Osteoblast (primary cell): ENCODE measurements at regions not wholly inside any gene's neighbourhood (a gene's known extent, or its start where the extent isn't known, plus 50 kb on each side); places are given as distances from the start of the nearest gene placed in this dataset.
"Not testable (repeated sequence)": the region's sequence is repeated elsewhere in the genome, so short reads cannot be mapped to it uniquely, and the experiment has no call there.

Experiments
- DNase-seq: peaks from one replicate; pipeline ENCODE4 v3.0.0; 2011; ENCODE audit warnings: low spot score, mixed read lengths; ENCODE audit not compliant: insufficient read length; ENCODE audit errors: missing footprints
- H2AFZ ChIP-seq: 2 replicates; pipeline ENCODE4 v1.6.0; 2011; ENCODE audit warnings: mild to moderate bottlenecking, low read length
- H3K27ac ChIP-seq: 2 replicates; pipeline ENCODE4 v1.5.1; 2011; ENCODE audit warnings: mild to moderate bottlenecking, low read depth, low read length, moderate library complexity
- H3K27me3 ChIP-seq: 2 replicates; pipeline ENCODE4 v1.6.0; 2012; ENCODE audit warnings: mild to moderate bottlenecking, control low read depth, inconsistent platforms, low read length, moderate library complexity; ENCODE audit not compliant: insufficient read depth
- H3K36me3 ChIP-seq: 2 replicates; pipeline ENCODE4 v1.5.1; 2011; ENCODE audit warnings: mild to moderate bottlenecking, low read length, control low read depth, moderate library complexity; ENCODE audit not compliant: insufficient read depth
- H3K4me1 ChIP-seq: 2 replicates; pipeline ENCODE4 v1.5.1; 2011; ENCODE audit warnings: mild to moderate bottlenecking, low read length, control low read depth, moderate library complexity; ENCODE audit not compliant: insufficient read depth
- H3K4me2 ChIP-seq: 2 replicates; pipeline ENCODE4 v1.6.0; 2011; ENCODE audit warnings: mild to moderate bottlenecking, low read length; ENCODE audit not compliant: insufficient read depth
- H3K4me3 ChIP-seq: fragments of 200-600 bp; sonication (generic); 3 replicates; pipeline ENCODE4 v1.5.1; 2012; ENCODE audit warnings: mild to moderate bottlenecking, low read length, inconsistent platforms; ENCODE audit not compliant: insufficient read depth
- H3K79me2 ChIP-seq: 2 replicates; pipeline ENCODE4 v1.6.0; 2012; ENCODE audit warnings: mild to moderate bottlenecking, low read length, control low read depth, inconsistent platforms; ENCODE audit not compliant: insufficient read depth
- H3K9me3 ChIP-seq: 2 replicates; pipeline ENCODE4 v1.5.1; 2011; ENCODE audit warnings: low read depth, low read length, control low read depth
- H4K20me1 ChIP-seq: 2 replicates; pipeline ENCODE4 v1.6.0; 2012; ENCODE audit warnings: mild to moderate bottlenecking, low read length, control low read depth; ENCODE audit not compliant: insufficient read depth
- CTCF ChIP-seq: IDR thresholded peaks from 2 replicates; pipeline ENCODE4 v1.5.1; 2011; ENCODE audit warnings: mild to moderate bottlenecking, low read depth, low read length, moderate library complexity; ENCODE audit errors: extremely low read depth

GRCh38 chr3:115409596-115409995 lies 213.7 kb upstream of the GAP43 start:
- Histone ChIP-seq H3K36me3 (no peaks in the 10 kb centered on the region), H3K9me3 (no peaks in the 10 kb centered on the region)
- no peak for TF ChIP-seq CTCF

GRCh38 chr3:115414610-115415009 lies 208.7 kb upstream of the GAP43 start:
- not testable (repeated sequence) for H3K4me3 ChIP-seq, H3K27ac ChIP-seq, H3K79me2 ChIP-seq, H3K36me3 ChIP-seq, H3K9me3 ChIP-seq, H3K4me2 ChIP-seq, H3K4me1 ChIP-seq, H4K20me1 ChIP-seq, H3K27me3 ChIP-seq, H2AFZ ChIP-seq, DNase-seq

More at GRCh38 chr3:115409596-115409995, 213.7 kb upstream of the GAP43 start:
- no peak overlapping the region for H3K27ac ChIP-seq
- H3K4me3 ChIP-seq, result no peak overlapping the region
- H2AFZ ChIP-seq, result no peak overlapping the region
- peaks cover 9% of the 10 kb centered on the region for H3K4me1 ChIP-seq
- H3K4me2 ChIP-seq, result no peak overlapping the region
- H3K79me2 ChIP-seq, result no peaks in the 10 kb centered on the region
- H3K27me3 ChIP-seq, result no peaks in the 10 kb centered on the region
- no peaks in the 10 kb centered on the region for H4K20me1 ChIP-seq
- DNase-seq, result no peak

- no peak for DNase-seq
- Histone ChIP-seq H3K4me3 (no peak overlapping the region), H3K79me2 (no peaks in the 10 kb centered on the region), H3K36me3 (no peaks in the 10 kb centered on the region), H3K9me3 (no peaks in the 10 kb centered on the region), H3K27me3 (no peaks in the 10 kb centered on the region), H3K27ac (no peak overlapping the region), H4K20me1 (no peaks in the 10 kb centered on the region), H3K4me1 (no peaks in the 10 kb centered on the region), H2AFZ (no peak overlapping the region), H3K4me2 (no peak overlapping the region)
- TF ChIP-seq CTCF, result no peak
These were observed 207.9 kb upstream of the GAP43 start for GRCh38 chr3:115415246-115415996.

DNA sequence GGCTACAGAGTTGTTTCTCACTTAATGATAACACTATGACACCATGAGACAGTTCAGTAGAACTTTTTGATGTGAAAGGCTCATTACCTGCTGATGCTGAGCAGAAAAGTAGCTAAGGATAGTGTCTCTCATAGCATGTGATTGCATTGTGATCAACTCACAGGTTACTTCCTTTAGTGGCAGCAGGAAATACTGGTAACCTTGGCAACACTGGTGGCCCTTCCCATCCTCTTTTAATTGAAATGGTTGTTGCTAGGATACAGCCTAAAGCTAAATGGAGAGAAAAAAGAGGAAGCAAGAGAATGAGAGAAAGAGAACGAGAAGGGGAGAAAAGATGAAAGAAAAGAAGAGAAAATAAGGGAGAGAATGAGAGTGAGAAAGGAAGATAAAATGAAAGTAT lies 204.7 kb upstream of the GAP43 start:
- no peaks in the 10 kb centered on the region for H3K4me1 ChIP-seq
- H3K27ac ChIP-seq, result no peak overlapping the region
- H2AFZ ChIP-seq, result no peak overlapping the region
- H4K20me1 ChIP-seq, result no peaks in the 10 kb centered on the region
- no peaks in the 10 kb centered on the region for H3K79me2 ChIP-seq
- no peak for DNase-seq
- H3K9me3 ChIP-seq, result no peaks in the 10 kb centered on the region
- H3K4me2 ChIP-seq, result no peak overlapping the region
- no peaks in the 10 kb centered on the region for H3K36me3 ChIP-seq
- no peaks in the 10 kb centered on the region for H3K27me3 ChIP-seq
- no peak overlapping the region for H3K4me3 ChIP-seq
- TF ChIP-seq CTCF, result no peak
